ENCODE measurements at regions not wholly inside any gene's neighbourhood (a gene's known extent, or its start where the extent isn't known, plus 50 kb on each side); places are given as distances from the start of the nearest gene placed in this dataset.
"Not testable (repeated sequence)": the region's sequence is repeated elsewhere in the genome, so short reads cannot be mapped to it uniquely, and the experiment has no call there.

DNA sequence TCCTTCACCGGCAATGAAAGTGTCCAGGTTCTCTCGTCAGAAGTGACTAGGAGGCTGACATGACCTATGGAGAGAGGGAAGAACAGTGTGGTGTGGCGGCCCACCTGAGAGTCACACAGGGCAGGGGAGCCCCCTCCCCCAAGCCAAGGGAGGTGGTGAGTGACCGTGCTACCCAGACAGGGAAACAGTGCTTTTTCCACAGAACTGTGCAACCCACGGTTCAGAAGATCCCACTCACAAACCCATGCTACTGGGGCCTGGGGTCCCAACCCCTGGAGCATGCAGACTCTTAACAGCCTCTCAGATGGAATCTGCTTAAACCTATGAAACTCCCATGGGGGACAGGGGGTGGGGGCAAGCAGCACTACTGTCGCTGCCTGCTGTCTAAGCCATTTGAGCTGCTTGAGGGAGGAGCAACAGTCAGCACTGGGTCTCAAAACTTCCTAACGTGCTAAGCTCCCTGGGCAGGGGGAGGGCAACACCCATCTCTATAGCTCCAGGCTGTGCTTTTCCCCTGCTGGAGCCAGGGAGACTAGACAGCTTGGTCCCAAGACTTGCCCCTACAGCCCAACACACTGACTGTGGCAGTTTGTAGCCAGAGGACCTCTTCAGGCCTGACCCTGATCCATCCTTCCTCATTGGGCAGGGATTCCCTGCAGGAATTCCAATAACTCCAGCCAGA, 850.4 kb upstream of the AADAT start:
- no peak for DNase-seq (ENCODE audit: extremely low read depth, low read depth)
- TF ChIP-seq, protein P1, sequence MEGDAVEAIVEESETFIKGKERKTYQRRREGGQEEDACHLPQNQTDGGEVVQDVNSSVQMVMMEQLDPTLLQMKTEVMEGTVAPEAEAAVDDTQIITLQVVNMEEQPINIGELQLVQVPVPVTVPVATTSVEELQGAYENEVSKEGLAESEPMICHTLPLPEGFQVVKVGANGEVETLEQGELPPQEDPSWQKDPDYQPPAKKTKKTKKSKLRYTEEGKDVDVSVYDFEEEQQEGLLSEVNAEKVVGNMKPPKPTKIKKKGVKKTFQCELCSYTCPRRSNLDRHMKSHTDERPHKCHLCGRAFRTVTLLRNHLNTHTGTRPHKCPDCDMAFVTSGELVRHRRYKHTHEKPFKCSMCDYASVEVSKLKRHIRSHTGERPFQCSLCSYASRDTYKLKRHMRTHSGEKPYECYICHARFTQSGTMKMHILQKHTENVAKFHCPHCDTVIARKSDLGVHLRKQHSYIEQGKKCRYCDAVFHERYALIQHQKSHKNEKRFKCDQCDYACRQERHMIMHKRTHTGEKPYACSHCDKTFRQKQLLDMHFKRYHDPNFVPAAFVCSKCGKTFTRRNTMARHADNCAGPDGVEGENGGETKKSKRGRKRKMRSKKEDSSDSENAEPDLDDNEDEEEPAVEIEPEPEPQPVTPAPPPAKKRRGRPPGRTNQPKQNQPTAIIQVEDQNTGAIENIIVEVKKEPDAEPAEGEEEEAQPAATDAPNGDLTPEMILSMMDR (IDR thresholded peaks at IDR 0.05; ENCODE audit: low read depth, low read length) = no peak

GRCh38 chr4:170938588-170938987, 848.8 kb upstream of the AADAT start:
- no peak for DNase-seq (ENCODE audit: extremely low read depth, low read depth)
- TF ChIP-seq, protein P1 (IDR thresholded peaks at IDR 0.05; ENCODE audit: low read depth, low read length) = no peak

- TF ChIP-seq, protein P1 (IDR thresholded peaks at IDR 0.05; ENCODE audit: low read depth, low read length) = no peak
- DNase-seq (ENCODE audit: extremely low read depth, low read depth) = no peak
These were observed 841.6 kb upstream of the AADAT start for GRCh38 chr4:170931321-170931720.

DNA sequence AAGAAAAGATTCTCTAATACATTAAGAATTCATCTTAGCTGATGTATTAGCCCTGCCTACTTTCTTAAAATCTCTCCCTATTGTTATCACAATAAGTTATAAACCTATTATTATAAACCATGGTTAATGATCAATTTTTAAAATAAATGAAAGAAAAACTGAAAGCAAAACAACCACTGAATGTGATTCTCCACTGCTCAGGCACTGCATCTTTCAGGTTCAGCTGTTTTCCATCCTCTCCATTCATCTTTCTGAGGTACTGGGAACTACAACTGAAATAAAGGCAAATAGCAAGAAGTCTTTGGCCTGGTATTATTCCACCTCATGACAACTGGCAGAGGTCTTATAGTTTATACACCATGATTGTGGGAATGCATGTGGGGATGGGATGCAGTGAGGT, 798.9 kb upstream of the AADAT start:
- TF ChIP-seq, protein P1 (IDR thresholded peaks at IDR 0.05; ENCODE audit: low read depth, low read length) = no peak
- no peak for DNase-seq (ENCODE audit: extremely low read depth, low read depth)

- TF ChIP-seq, protein P1 (IDR thresholded peaks at IDR 0.05; ENCODE audit: low read depth, low read length) = no peak
- no peak for DNase-seq (ENCODE audit: extremely low read depth, low read depth)
These were observed 797.6 kb upstream of the AADAT start for GRCh38 chr4:170887396-170887795.

DNA sequence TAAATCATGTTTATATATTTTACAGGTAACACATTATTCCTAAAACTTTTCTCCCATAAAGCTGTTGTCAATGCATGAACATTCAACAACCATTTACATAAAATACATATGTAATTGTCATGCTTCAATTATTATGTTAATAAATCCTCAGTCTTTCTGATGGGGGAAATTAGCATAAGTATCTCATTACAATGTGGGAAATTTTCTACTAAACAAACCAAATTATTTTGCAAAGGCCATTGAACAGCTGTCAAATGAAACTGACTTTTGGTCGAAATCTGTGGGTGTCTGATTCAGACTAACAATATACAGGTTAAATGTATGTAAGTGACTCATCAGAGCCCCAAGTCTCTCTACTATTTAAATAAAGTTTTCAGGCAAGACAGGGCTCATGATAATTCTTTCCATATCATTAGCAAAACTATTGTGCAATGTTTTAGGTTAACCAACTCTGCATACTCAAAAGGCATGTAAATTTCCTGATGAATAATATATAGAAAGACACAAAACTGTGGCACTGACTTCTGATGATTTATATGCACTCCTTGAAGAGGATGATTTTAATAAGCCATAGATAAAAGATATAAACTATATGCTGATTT, 795.3 kb upstream of the AADAT start:
- DNase-seq (ENCODE audit: extremely low read depth, low read depth) = no peak

GRCh38 chr4:170881646-170882045, 791.9 kb upstream of the AADAT start:
- DNase-seq (ENCODE audit: extremely low read depth, low read depth) = not testable (repeated sequence)

More for the DNA sequence above, 795.3 kb upstream of the AADAT start:
- TF ChIP-seq, protein P1 (IDR thresholded peaks at IDR 0.05; ENCODE audit: low read depth, low read length) = no peak

- no peak for DNase-seq (ENCODE audit: extremely low read depth, low read depth)
- TF ChIP-seq, protein P1 (IDR thresholded peaks at IDR 0.05; ENCODE audit: low read depth, low read length) = no peak
These were observed 786.1 kb upstream of the AADAT start for GRCh38 chr4:170875868-170876267.

Measured in AG09319 (cell line).